ENCODE measurements at regions not wholly inside any gene's neighbourhood (a gene's known extent, or its start where the extent isn't known, plus 50 kb on each side); places are given as distances from the start of the nearest gene placed in this dataset.

GRCh38 chr6:210778-211374, 81.4 kb upstream of the DUSP22 start:
- no peak for DNase-seq

GRCh38 chr6:211871-212497, 80.3 kb upstream of the DUSP22 start:
- DNase-seq: no peak

- no peak for DNase-seq
Measured at GRCh38 chr6:213284-213683, 79.0 kb upstream of the DUSP22 start.

- DNase-seq: no peak
Measured at GRCh38 chr6:214428-214827, 77.9 kb upstream of the DUSP22 start.

- no peak for DNase-seq
Measured at GRCh38 chr6:215335-216034, 76.8 kb upstream of the DUSP22 start.

- DNase-seq: no peak
Measured at GRCh38 chr6:217048-217659, 75.1 kb upstream of the DUSP22 start.

- DNase-seq: no peak
Measured at GRCh38 chr6:218153-219018, 73.9 kb upstream of the DUSP22 start.

GRCh38 chr6:219019-219570, 73.2 kb upstream of the DUSP22 start:
- no peak for DNase-seq

GRCh38 chr6:219641-220198, 72.6 kb upstream of the DUSP22 start:
- DNase-seq: no peak

- no peak for DNase-seq
Measured at GRCh38 chr6:220312-220711, 72.0 kb upstream of the DUSP22 start.

- DNase-seq: no peak
Measured at GRCh38 chr6:220721-221475, 71.4 kb upstream of the DUSP22 start.

- no peak for DNase-seq
Measured at GRCh38 chr6:221531-222349, 70.5 kb upstream of the DUSP22 start.

- DNase-seq: no peak
Measured at GRCh38 chr6:222468-222867, 69.8 kb upstream of the DUSP22 start.

GRCh38 chr6:223136-223535, 69.2 kb upstream of the DUSP22 start:
- DNase-seq: no peak

GRCh38 chr6:223763-224162, 68.5 kb upstream of the DUSP22 start:
- no peak for DNase-seq

GRCh38 chr6:224350-224749, 67.9 kb upstream of the DUSP22 start:
- no peak for DNase-seq

GRCh38 chr6:225121-225721, 67.1 kb upstream of the DUSP22 start:
- no peak for DNase-seq

- DNase-seq: no peak
Measured at GRCh38 chr6:225907-226306, 66.4 kb upstream of the DUSP22 start.

- DNase-seq: no peak
Measured at GRCh38 chr6:226516-227073, 65.7 kb upstream of the DUSP22 start.

Data from NCI-H187 (cell line).